Loucy (cell line): ENCODE measurements at regions not wholly inside any gene's neighbourhood (a gene's known extent, or its start where the extent isn't known, plus 50 kb on each side); places are given as distances from the start of the nearest gene placed in this dataset.

Source experiments
- EZH2phosphoT487 ChIP-seq: fragments of 200-600 bp; IDR thresholded peaks from 2 replicates; pipeline ENCODE4 v1.6.1; 2018; ENCODE audit warnings: antibody characterized with exemption, mild to moderate bottlenecking, moderate library complexity, borderline replicate concordance
- TF ChIP-seq, protein P1 (sequence below): fragments of 200-600 bp; sonication (generic); conservative IDR thresholded peaks from 2 replicates; pipeline ENCODE4 v1.5.1; 2014; ENCODE audit warnings: mild to moderate bottlenecking, antibody characterized with exemption, low read length

GRCh38 chr4:14065406-14065805 is 437.9 kb upstream of the BOD1L1 start:
- TF ChIP-seq, protein P1, sequence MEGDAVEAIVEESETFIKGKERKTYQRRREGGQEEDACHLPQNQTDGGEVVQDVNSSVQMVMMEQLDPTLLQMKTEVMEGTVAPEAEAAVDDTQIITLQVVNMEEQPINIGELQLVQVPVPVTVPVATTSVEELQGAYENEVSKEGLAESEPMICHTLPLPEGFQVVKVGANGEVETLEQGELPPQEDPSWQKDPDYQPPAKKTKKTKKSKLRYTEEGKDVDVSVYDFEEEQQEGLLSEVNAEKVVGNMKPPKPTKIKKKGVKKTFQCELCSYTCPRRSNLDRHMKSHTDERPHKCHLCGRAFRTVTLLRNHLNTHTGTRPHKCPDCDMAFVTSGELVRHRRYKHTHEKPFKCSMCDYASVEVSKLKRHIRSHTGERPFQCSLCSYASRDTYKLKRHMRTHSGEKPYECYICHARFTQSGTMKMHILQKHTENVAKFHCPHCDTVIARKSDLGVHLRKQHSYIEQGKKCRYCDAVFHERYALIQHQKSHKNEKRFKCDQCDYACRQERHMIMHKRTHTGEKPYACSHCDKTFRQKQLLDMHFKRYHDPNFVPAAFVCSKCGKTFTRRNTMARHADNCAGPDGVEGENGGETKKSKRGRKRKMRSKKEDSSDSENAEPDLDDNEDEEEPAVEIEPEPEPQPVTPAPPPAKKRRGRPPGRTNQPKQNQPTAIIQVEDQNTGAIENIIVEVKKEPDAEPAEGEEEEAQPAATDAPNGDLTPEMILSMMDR, result no peak
- TF ChIP-seq EZH2phosphoT487, result no peak
